Renal cortex interstitium (tissue), 11 donors: ENCODE measurements at regions not wholly inside any gene's neighbourhood (a gene's known extent, or its start where the extent isn't known, plus 50 kb on each side); places are given as distances from the start of the nearest gene placed in this dataset.
A peak's percentile ranks its signal among the peaks of the same experiment; 100 is the strongest.
"Not testable (repeated sequence)": the region's sequence is repeated elsewhere in the genome, so short reads cannot be mapped to it uniquely, and the experiment has no call there.

Experiments
- DNase-seq, 11 donors: peaks; one replicate each; pipeline ENCODE4 v3.0.0-alpha.2; 2013; ENCODE audit warnings: low read depth in 9 of 11, low spot score in 4 of 11; ENCODE audit errors: extremely low read depth in 1 of 11

DNA sequence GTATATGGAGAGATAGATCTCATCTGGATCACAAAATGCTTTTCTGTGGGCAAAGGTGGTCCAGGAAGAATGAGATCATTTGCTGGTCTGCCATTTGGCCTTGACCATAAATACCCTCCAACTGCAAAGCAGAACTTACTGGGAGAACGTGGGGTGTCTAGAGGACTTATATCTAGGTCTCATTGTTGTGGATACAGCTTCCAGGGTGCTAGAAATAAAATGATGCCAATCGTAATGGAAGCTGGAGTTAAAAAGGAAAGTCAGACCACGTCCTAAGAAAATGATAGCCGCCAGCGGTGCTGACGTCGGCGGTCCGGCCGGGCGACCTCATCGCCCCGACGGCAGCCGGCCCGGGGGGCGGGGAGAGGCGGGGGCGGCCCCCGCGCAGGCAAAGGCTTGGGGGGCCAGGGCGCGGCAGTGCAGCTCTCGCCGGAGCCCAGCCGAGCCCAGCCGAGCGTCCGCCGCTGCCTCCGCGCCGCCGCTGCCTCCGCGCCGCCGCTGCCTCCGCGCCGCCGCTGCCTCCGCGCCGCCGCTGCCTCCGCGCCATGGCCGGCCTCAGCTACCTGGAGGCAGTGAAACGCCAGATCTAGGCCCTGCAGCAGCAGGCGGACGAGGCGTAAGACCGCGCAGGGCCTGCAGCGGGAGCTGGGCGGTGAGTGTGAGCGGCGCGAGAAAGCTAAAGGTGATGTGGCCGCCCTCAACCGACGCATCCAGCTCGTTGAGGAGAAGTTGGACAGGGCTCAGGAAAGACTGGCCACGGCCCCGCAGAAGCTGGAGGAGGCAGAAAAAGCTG, 89.5 kb downstream of the EOMES start:
- DNase-seq, result peak in 3 of 11 donors; percentile 20 to 41 (median 35)

DNA sequence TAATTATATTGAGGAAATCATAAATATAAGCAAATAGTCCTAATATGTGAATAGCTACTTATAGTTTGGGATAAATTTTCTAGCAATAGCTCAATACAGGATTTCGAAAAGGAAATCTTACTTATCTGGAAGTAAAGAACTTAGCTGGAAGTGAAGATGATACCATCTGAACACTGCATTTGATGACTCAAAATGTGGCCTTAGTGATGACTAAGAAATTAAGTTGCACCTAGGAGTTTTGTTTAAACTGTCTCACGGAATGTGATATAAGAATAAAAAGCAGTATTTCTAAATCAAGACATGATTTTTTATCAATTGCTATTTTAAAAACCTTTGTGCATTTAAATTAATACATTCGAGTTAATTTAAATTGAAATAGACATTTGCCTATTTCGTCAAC, 91.2 kb downstream of the EOMES start:
- DNase-seq, result no peak

DNA sequence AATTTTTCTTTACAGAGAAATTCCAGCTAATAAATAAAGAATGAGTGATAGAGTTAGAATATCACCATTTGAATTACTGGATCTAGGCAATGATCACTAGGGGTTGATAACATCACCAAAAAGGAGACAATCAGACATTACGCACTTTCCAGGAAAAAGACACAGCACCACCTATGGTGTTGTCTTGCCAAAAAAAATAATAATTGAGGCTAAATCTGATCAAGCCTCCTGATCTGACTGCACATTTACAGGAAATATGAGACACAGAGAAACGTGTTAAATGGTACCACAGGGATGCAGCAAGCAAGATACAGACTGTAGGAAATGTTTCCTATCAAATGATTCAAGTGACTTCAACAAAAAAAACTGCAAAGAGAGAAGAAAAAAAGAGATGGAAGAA, 92.8 kb downstream of the EOMES start:
- DNase-seq, result no peak

DNA sequence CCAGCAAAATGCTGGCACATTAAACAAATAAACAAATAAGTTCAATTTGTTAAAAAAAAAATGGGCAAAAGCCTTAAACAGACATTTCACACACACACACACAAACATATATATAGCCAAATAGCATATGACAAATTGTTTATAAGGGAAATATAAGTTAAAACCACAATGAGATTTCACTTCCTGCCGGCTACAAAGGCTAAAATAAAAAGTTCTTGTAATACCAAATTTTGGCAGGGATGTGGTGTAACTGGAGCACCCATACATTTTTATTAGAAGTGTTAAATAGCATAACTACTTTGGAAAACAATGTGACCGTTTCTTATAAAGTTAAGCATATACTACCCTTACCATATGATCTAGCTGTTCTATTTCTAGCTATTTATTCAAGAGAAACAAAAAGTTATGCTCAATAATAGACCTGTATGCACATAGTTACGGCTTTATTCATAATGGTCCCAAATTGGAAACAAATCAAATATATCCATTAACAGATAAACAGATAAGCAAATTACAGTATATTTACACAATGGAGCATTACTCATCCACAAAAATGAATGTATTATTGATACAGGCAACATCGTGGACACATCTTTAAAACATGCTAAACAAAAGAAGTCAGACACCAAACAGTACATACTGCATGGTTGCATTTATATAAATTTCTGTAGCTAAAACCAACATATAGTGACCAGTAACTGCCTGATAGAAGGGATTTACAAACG, 93.9 kb downstream of the EOMES start:
- no peak for DNase-seq

GRCh38 chr3:27626596-27627118, 95.5 kb downstream of the EOMES start:
- DNase-seq, result no peak

GRCh38 chr3:27625864-27626263, 96.3 kb downstream of the EOMES start:
- no peak for DNase-seq

DNA sequence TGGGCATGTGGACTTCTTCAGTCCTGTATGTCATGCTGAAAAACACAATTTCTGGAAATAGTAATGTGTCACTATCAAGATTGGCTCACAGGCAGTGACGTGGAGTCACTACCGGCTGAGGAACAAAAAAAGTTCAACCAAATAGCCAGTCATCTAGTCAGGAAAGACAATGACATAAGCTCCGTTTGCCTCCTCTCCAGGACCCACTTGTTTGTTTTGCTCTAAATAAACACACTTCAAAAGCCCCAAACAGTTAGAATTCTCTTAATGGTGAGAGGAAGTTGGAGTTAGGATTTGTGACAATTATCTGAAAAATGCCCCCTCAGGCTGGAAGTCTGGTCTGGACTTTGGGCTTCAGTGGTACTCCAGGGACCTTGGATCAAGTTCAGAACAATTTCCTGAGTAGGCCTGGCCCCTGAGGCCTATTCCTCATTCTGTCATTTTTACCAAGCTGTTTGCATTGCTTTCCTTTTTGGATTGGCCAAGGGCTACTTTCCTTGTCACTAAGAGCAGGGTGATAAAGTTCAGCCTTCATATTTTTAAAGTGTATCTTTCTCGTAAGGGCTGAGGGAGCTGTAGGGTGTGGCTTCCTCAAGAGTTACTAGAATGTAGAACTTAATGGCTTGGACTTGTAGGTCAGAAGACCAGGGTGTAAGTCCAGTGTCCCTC, 98.9 kb downstream of the EOMES start:
- DNase-seq, result peak in 3 of 11 donors; percentile 20 to 57 (median 25)

- no peak for DNase-seq
Observed at GRCh38 chr3:27617552-27617951, 104.6 kb downstream of the EOMES start.

DNA sequence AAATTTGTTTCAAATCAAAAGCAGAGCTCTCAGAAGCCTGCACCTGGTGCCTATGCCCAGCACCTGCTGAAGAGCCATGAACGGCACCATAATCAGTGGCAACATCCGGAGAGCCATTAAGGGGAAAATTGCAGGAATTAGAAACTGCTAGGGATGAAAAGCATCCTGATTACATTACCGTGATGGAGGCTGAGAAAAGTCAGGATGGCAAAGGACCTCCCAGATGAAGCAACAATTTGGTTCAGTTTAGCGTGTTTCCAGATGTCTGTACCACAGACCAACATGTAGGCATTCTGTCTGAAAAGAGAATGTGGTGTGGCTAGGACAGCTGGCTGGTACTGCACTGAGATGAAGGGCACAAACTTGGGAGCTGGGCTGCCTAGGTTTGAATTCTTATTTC, 106.1 kb downstream of the EOMES start:
- no peak for DNase-seq

DNA sequence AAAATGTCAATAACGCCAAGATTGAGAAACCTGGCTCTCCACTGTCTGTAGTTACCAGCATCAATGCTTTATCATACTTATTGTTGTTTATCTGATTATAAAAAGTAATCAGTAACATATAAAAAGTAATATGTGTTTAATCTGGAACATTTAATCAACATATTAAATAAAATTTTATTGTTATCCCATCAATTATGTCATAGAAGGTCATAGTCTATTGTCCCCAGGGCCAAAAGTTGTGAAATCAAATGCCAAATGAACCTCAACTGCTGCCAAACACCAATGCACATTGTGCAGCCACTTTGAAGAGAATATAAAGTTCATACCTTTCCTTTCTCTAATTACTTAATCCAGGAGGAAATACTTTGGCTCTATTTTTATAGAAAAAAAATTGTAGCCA, 106.6 kb downstream of the EOMES start:
- DNase-seq, result no peak

- DNase-seq, result no peak
Observed at GRCh38 chr3:27614592-27614991, 107.5 kb downstream of the EOMES start.

DNA sequence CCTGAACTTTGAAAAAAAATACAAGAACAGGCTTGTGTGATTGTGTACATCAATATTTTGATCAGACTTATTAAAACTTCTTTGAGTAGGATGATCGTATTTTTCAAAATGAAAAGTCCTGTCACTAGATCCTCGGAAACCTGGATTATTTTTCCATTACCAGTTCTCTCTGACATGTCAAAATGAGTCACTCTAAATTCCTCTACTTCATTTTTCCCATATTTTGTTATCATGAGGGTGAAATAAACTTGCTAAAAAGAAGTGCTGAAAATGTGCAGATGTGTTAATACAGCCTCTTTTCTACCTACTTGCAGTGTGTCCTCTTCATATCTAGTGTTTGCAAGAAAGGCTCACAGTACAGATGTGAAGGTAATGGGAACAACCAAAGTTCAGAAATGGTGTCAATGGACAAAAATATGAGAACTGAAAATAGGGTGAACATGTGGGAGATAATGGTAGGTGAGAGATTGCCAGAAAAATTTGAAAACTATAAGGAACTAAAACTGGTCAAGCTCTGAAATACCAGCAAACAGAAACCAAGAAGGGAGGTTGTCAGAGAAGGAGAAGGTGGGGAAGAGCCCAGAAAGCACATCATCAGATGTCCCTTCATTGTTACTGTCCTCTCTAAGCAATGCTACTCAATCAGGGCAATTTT, 108.2 kb downstream of the EOMES start:
- no peak for DNase-seq

DNA sequence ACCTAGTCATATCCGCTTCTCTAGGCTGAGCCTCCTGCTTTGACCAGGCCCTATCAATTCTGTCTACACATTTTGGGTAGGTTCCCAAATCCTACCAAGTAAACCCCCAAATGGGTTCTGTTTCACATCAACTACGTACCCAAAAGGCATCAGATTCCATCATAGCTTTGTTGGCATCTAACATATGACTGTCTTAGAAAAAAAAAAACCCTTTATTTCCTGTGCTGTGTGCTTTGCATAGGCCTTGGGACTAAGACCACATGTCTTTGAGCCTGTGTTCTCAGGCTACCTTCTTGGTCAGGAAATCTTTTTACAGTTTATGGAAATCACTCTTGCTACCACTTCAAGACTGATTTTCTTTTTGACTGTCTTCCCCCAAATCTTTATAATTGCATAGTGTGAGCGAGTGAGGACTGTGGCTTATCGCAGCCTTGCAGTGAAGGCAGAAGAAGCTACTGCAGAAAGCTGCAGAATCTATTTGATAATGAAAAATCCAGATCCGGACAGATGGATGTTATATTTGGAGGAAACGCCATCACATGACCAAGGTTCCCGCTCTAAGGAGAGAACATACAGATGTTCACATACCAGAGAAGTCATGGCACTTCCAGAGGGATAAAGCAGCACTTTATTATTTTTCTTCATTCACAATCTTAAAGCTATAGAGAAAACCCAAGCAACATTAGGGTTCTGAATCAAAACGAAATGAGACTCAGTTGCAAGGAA, 111.2 kb downstream of the EOMES start:
- no peak for DNase-seq

DNA sequence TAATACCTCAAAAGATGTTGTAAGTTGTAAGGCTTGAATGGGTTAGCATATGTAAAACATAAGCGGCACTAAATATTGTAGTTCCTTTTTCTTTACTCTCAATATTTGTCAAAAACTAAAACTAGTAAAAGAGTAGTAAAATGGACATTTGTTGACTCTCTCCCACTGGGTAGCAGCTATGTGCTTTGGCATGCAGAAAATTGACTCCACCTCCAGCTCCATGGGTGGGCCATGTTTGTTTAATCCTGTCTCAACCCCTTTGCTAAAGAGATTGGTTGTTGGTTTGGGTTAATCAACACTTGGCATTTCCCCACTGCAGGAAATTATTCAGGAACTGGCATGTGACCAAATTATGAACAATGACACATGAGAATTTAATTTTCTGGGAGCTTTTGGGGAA, 114.8 kb downstream of the EOMES start:
- no peak for DNase-seq

DNA sequence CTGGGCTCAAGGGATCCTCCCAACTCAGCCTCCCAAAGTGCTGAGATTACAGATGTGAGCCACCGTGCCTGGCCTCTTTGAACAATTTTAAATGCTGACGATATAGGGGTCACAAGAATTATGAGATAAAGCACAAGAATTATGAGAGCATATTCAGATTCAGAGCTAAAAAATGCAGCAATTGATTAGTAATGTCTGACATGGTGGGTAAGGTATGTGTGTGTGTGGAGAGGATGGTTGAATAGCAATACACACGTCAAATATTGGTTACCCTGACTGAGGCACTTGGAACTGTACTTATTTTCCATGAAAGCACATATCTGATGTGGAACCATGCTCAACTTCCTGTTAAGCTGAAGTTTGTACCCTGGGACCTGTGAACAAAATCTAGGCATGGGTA, 115.6 kb downstream of the EOMES start:
- no peak for DNase-seq

DNA sequence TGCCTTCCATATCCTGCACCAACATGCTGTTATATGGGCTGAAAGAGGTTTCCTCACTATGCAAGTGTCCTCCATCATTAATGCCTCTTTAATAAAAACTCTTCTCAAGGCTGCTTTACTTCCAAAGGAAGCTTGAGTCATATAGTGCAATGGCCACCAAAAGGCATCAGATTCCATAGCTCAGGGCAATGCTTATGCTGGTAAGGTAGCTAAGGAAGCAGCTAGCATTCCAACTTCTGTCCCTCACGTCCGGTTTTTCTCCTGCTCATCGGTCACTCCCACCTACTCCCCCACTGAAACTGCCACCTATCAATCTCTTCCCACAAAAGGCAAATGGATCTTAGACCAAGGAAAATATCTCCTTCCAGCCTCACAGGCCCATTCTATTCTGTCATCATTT, 117.1 kb upstream of the SLC4A7 start:
- DNase-seq, result not testable (repeated sequence)

DNA sequence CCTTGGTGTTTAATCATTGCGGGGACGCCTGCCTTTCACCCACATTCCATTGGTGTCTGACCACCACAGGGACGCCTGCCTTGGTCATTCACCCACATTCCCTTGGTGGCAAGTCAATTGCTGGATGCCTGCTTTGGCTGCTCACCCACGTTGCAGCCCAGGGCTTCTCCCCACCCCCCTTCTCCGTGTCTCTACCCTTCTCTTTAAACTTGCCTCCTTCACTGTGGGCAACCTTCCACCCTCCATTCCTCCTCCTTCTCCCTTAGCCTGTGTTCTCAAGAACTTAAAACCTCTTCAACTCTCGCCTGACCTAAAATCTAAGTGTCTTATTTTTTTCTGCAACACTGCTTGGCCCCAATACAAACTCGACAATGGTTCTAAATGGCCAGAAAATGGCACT, 115.6 kb upstream of the SLC4A7 start:
- DNase-seq, result not testable (repeated sequence)

DNA sequence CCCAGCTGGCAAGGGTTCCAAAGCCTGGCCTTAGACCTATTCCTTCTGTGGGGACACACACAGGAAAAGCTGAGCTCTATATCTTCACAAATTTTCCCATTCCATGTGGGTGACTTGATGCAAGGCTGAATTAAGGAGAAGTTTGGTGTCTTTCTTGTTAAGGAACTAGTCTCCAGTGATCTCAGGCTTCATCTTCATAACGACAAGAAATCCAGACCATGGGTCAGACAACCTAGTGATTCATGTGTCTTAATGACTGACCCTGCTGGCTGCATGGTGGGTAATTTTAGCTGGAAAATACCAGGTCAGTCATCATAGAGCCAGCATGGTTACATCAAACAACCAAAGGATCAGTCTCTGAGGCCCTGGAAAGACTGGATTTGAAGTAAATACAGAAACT, 112.7 kb upstream of the SLC4A7 start:
- no peak for DNase-seq

DNA sequence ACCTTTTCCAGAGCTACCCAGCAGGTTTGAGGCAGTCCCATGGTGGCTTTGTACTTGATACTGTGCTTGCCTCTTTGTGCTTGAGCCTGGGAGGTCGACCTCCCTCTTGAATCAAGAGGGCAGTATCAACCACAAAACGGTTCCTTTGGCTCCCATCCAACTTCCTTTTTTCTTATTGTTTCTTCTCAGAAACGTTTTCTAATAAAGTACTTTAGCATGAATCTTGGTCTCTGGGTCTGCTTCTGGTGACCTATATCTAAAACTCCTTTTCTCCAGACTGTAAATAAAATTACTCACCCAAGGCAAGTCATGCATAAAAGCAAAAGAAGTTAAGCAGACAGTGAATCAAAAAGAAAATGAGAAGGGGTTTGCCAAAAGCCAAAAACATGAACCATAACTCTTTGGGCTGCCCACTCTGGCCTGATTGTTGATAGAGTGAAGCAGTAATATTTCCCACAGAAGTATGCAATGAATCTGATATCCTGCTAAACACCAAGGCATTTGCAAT, 112.2 kb upstream of the SLC4A7 start:
- DNase-seq, result peak in 3 of 11 donors; percentile 26 to 60 (median 43)
